IPS-18c (cell line): ENCODE measurements at regions not wholly inside any gene's neighbourhood (a gene's known extent, or its start where the extent isn't known, plus 50 kb on each side); places are given as distances from the start of the nearest gene placed in this dataset.
"Not testable (repeated sequence)": the region's sequence is repeated elsewhere in the genome, so short reads cannot be mapped to it uniquely, and the experiment has no call there.

ENCODE experiments used
- H3K4me3 ChIP-seq: 2 replicates; pipeline ENCODE4 v1.7.0; 2013; ENCODE audit warnings: low read depth, mild to moderate bottlenecking, low read length, moderate library complexity; ENCODE audit not compliant: insufficient read depth
- H3K9me3 ChIP-seq: one replicate; pipeline ENCODE4 v1.6.1; 2013; ENCODE audit warnings: mild to moderate bottlenecking, low read length, moderate library complexity; ENCODE audit not compliant: control insufficient read depth, insufficient read depth

- no peak overlapping the region for H3K4me3 ChIP-seq
- H3K9me3 ChIP-seq = no peaks in the 10 kb centered on the region
These were observed 60.9 kb upstream of the RBM24 start for GRCh38 chr6:17220040-17220910.

GRCh38 chr6:17224056-17224455, 57.1 kb upstream of the RBM24 start:
- Histone ChIP-seq H3K4me3 (no peak overlapping the region), H3K9me3 (no peaks in the 10 kb centered on the region)

GRCh38 chr6:17224501-17224900, 56.7 kb upstream of the RBM24 start:
- not testable (repeated sequence) for H3K4me3 ChIP-seq, H3K9me3 ChIP-seq

- Histone ChIP-seq H3K9me3 (no peaks in the 10 kb centered on the region), H3K4me3 (no peak overlapping the region)
These were observed 55.2 kb upstream of the RBM24 start for GRCh38 chr6:17225767-17226630.

GRCh38 chr6:17226786-17227233, 54.4 kb upstream of the RBM24 start:
- Histone ChIP-seq H3K9me3 (no peaks in the 10 kb centered on the region), H3K4me3 (no peak overlapping the region)

GRCh38 chr6:17227403-17227802, 53.8 kb upstream of the RBM24 start:
- Histone ChIP-seq H3K4me3 (no peak overlapping the region), H3K9me3 (no peaks in the 10 kb centered on the region)
